Right renal pelvis (tissue), 4 donors: ENCODE measurements at regions not wholly inside any gene's neighbourhood (a gene's known extent, or its start where the extent isn't known, plus 50 kb on each side); places are given as distances from the start of the nearest gene placed in this dataset.
"Not testable (repeated sequence)": the region's sequence is repeated elsewhere in the genome, so short reads cannot be mapped to it uniquely, and the experiment has no call there.

Experiments
- DNase-seq, 4 donors: peaks; one replicate each; pipeline ENCODE4 v3.0.0-alpha.2; 2013; ENCODE audit warnings: low read depth in 4 of 4, low spot score in 3 of 4, missing footprints in 1 of 4

- DNase-seq, result peak in 3 of 4 donors; percentile 34 to 53 (median 35)
Observed at GRCh38 chr10:50993771-50994251, 80.5 kb upstream of the PRKG1 start.

- no peak for DNase-seq
Observed at GRCh38 chr10:50997461-50997860, 76.8 kb upstream of the PRKG1 start.

- no peak for DNase-seq
Observed at GRCh38 chr10:50999163-50999562, 75.1 kb upstream of the PRKG1 start.

GRCh38 chr10:51000164-51000563 lies 74.1 kb upstream of the PRKG1 start:
- no peak for DNase-seq

GRCh38 chr10:51000976-51001375 lies 73.3 kb upstream of the PRKG1 start:
- DNase-seq, result no peak

- peak in 3 of 4 donors; percentile 19 to 27 (median 21) for DNase-seq
Observed at GRCh38 chr10:51001587-51001986, 72.7 kb upstream of the PRKG1 start.

GRCh38 chr10:51002469-51002868 lies 71.8 kb upstream of the PRKG1 start:
- no peak for DNase-seq

GRCh38 chr10:51004776-51005175 lies 69.5 kb upstream of the PRKG1 start:
- no peak for DNase-seq

GRCh38 chr10:51005551-51005950 lies 68.7 kb upstream of the PRKG1 start:
- DNase-seq, result no peak

GRCh38 chr10:51006686-51007085 lies 67.6 kb upstream of the PRKG1 start:
- no peak for DNase-seq

- no peak for DNase-seq
Observed at GRCh38 chr10:51007781-51008180, 66.5 kb upstream of the PRKG1 start.

GRCh38 chr10:51008346-51008745 lies 65.9 kb upstream of the PRKG1 start:
- no peak for DNase-seq

- peak in 1 of 4 donors; percentile 27 for DNase-seq
Observed at GRCh38 chr10:51010977-51011376, 63.3 kb upstream of the PRKG1 start.

GRCh38 chr10:51012073-51012472 lies 62.2 kb upstream of the PRKG1 start:
- DNase-seq, result no peak

- no peak for DNase-seq
Observed at GRCh38 chr10:51014680-51015389, 59.5 kb upstream of the PRKG1 start.

- not testable (repeated sequence) for DNase-seq
Observed at GRCh38 chr10:51015390-51015754, 58.9 kb upstream of the PRKG1 start.

GRCh38 chr10:51020200-51020599 lies 54.1 kb upstream of the PRKG1 start:
- no peak for DNase-seq

- DNase-seq, result no peak
Observed at GRCh38 chr10:51022933-51023585, 51.2 kb upstream of the PRKG1 start.

- no peak for DNase-seq
Observed at GRCh38 chr10:51023636-51024035, 50.7 kb upstream of the PRKG1 start.
